Stimulated activated memory B cell treated with anti-CD40 and anti-IgM and Interleukin-4, amounts not matched to agents 10 μg/mL and 1 μg/mL and 100 μg/mL, for 72 hours (primary cell): ENCODE measurements at regions not wholly inside any gene's neighbourhood (a gene's known extent, or its start where the extent isn't known, plus 50 kb on each side); places are given as distances from the start of the nearest gene placed in this dataset.

ENCODE experiments used
- ATAC-seq: fragments of 150-1000 bp; cut with Tn5 transposase; 2 replicates; pipeline ENCODE4 v1.10.0; 2021
- H3K27ac Mint-ChIP-seq: one replicate; pipeline ENCODE4 v1.8.0; 2022; ENCODE audit warnings: mild to moderate bottlenecking, mixed read lengths
- H3K27me3 Mint-ChIP-seq: one replicate; pipeline ENCODE4 v1.8.0; 2022; ENCODE audit warnings: mixed read lengths
- H3K36me3 Mint-ChIP-seq: one replicate; pipeline ENCODE4 v1.8.0; 2022; ENCODE audit warnings: mixed read lengths
- H3K4me1 Mint-ChIP-seq: one replicate; pipeline ENCODE4 v1.8.0; 2022; ENCODE audit warnings: mixed read lengths
- H3K4me3 Mint-ChIP-seq: one replicate; pipeline ENCODE4 v1.8.0; 2022; ENCODE audit warnings: mild to moderate bottlenecking, moderate library complexity, mixed read lengths
- H3K9me3 Mint-ChIP-seq: one replicate; pipeline ENCODE4 v1.8.0; 2022; ENCODE audit warnings: mixed read lengths

DNA sequence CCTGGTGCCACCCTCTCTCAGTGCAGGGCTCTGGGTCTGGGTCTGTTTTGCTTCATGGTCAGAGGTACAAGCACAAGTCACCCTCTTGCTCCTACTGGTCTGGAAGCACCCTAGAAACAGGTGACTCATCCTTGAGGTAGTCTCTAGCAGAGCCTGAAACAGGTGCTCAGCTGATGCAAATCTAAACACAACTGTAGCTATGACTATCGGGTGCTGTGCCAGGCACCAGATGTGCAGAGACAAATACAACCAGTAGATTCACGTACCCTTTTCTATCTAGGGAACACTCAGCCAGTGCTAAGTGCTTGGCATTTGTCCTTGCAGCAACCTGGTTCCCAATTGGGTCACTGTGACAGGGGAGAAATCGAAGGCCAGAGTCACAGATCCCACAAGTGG lies 140.9 kb upstream of the MYCN start:
- Mint-ChIP-seq H3K27ac (no peak overlapping the region), H3K9me3 (no peaks in the 10 kb centered on the region), H3K27me3 (peaks cover 24% of the 10 kb centered on the region), H3K4me3 (no peak overlapping the region), H3K36me3 (no peaks in the 10 kb centered on the region), H3K4me1 (no peaks in the 10 kb centered on the region)
- ATAC-seq, result no peak

DNA sequence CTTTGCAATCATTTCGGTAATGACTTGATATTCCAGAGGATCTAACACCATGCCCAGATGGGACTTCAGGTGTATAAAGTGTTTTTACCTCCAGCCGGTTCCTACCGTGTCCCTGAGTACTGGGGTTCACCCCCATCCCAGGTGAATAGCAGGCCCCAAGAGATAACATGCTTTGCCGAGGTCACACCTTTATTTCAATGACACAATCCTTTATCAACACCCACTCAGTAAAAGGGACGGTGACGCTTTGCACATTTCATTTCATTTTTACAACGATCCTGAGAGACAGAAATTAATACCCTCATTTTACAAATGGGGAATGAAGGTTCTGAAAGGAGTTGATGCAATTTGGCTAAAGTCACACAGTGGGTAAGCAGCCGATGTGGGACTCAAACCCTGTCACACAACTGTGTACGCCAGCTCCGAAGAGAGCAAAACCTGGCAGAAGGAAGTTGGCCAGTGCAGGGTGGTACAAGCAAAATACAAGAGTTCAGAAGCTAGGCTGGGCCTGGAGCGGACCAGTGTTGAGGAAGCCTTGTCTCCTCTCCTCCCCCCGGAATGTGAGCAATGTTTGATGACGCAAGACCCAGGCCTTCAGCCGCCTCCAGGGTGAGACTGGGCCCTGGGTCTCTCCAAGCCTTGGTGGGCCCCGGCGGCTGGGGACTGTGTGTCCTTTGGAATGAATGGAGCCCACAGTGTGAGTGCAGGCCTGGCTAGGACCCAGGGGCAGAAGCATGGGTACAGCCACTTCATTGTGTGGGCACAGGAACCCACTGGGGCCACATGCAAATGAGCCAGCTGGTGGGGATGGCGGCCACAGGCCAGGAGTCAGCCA lies 139.6 kb upstream of the MYCN start:
- Mint-ChIP-seq H3K27me3 (peaks cover 14% of the 10 kb centered on the region), H3K27ac (no peak overlapping the region), H3K9me3 (no peaks in the 10 kb centered on the region), H3K4me1 (no peaks in the 10 kb centered on the region), H3K36me3 (no peaks in the 10 kb centered on the region), H3K4me3 (no peak overlapping the region)
- peak; percentile 13 for ATAC-seq

DNA sequence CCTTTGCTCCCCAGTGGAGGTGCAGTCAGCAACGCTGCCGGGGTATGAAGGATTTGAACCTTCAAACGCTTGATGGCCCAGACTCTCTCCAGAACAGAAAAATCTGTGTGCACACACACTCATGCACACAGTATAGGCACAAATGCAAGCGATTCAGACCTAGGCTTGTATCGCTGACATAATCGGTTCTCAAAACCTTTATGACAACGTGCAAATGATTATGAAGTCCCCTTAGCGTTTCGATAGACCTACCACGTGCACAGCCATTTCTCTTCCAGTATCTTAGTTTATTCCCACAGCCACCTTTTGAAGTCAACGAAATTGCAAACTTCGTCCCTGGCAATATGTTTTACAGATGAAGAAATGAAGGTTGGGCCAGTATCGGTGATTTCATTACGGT lies 138.9 kb upstream of the MYCN start:
- H3K9me3 Mint-ChIP-seq, result no peaks in the 10 kb centered on the region
- H3K36me3 Mint-ChIP-seq, result no peaks in the 10 kb centered on the region
- H3K4me1 Mint-ChIP-seq, result no peaks in the 10 kb centered on the region
- no peak overlapping the region for H3K27ac Mint-ChIP-seq
- peaks cover 10% of the 10 kb centered on the region for H3K27me3 Mint-ChIP-seq
- no peak overlapping the region for H3K4me3 Mint-ChIP-seq
- no peak for ATAC-seq

DNA sequence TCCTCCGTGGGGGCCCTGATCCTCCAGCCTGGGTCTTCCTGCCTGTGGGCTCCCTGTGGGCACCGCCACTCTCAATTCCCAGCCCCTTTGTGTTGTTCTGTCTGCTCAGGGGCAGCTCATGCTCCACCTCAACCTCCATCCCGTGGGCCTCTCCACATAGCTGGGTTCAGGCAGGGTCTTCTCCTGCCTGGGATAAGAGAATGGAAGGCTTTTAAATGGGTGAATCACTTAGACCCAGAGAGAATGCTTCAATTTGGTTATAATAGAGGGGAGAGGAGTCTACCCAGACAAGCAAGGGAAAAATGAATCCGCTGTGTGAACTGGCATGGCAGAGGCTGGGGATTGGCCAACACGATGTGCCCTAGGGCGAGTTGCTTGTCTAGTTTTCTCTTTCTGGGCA lies 138.4 kb upstream of the MYCN start:
- no peaks in the 10 kb centered on the region for H3K9me3 Mint-ChIP-seq
- no peak overlapping the region for H3K27ac Mint-ChIP-seq
- H3K4me1 Mint-ChIP-seq, result no peaks in the 10 kb centered on the region
- no peaks in the 10 kb centered on the region for H3K36me3 Mint-ChIP-seq
- H3K4me3 Mint-ChIP-seq, result no peak overlapping the region
- no peak for ATAC-seq
- H3K27me3 Mint-ChIP-seq, result peaks cover 10% of the 10 kb centered on the region

DNA sequence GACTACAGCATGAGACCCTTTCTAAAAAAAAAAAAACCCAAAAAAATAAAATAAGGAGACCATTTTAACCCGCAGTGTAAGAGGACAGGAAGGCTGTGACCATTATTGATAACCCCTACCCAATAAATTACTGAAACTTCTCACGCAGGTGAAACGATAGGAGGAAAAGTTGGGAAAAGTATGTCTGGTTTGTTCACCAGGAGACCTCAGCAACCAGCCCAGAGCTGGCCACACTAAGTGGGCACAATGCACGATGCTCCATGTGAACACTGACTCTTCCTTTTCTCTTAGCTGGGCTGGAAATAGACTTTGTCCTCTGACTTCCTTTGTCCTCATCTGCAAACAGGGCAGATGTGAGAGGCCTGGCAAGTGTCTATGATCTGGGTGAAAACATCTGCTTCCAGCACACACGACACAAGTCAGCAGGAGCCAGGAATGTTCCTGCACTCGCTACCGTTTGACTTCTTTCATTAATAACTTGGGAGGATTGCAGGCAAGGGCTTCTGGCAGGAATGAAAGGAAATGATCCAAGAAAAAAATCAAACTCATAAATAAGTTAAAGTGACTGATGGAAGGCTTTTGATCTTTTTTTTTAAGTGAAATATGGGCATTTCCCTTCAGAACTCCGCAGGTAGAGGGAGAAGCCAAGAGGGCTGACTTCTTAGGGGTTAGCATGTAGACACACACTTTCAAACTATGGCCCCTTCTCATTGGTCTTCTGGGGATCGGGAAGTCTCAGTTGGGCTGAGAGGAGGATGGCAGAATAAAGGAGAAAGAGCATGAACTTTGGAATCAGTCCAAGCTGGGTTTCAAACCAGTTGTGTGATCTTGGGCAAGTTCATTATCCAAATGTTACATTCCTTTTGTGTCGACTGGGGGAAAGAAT lies 137.4 kb upstream of the MYCN start:
- Mint-ChIP-seq H3K27me3 (peaks cover 4% of the 10 kb centered on the region), H3K27ac (no peak overlapping the region), H3K36me3 (no peaks in the 10 kb centered on the region), H3K4me1 (no peaks in the 10 kb centered on the region), H3K4me3 (no peak overlapping the region), H3K9me3 (no peaks in the 10 kb centered on the region)
- no peak for ATAC-seq

DNA sequence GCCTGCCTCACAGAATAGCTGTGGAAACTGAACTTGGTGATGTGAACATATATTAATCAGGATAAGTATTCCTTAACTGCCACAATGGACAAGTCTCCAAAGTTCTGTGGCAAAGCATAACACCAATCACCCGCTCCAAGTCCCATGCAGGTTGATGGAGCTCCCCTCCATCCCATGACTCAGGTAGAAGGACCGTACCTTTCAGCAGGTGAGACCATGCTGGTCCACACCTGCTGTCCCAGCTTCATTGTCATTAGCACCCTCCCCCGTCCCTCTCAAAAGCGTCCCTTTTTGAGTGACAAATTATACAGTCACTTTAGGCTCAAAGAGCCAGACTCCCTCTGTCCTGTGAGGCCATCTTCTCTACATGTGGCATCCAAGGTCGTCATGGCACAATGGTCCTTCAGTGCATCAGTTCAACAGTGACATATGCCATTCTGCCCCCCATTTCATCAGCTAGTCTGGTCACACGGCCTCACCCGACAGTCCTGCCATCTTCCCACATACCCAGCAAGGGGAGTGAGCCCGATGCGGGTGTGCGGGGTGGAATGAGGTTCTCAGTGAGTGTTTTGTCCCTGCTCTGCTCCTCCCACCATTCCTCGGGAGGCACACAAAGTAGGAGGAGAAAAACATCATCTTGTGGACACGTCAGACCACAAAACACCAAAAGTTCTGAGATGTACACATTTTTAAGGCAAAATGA lies 136.7 kb upstream of the MYCN start:
- no peak overlapping the region for H3K27ac Mint-ChIP-seq
- no peak overlapping the region for H3K4me3 Mint-ChIP-seq
- peaks cover 10% of the 10 kb centered on the region for H3K27me3 Mint-ChIP-seq
- ATAC-seq, result no peak
- H3K36me3 Mint-ChIP-seq, result no peaks in the 10 kb centered on the region
- no peaks in the 10 kb centered on the region for H3K4me1 Mint-ChIP-seq
- H3K9me3 Mint-ChIP-seq, result no peaks in the 10 kb centered on the region

DNA sequence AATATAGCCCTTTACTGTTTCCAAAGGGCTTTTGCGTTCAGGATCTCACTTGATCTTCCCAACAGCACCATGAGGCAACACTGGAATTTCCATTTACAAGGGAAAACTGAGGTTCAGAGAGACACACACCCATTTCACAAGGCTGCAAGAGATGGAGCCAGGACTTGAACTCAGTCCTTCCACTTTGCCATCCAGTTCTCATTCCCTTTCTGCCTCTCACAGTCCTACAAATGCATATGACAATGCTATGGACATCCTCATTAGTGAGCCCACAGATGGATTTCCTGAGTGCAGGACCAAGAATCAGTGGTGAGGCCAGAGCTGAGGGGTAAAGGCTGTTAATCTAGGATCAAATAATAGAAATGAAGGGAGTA lies 136.1 kb upstream of the MYCN start:
- Mint-ChIP-seq H3K9me3 (no peaks in the 10 kb centered on the region), H3K27me3 (peaks cover 10% of the 10 kb centered on the region), H3K4me1 (no peaks in the 10 kb centered on the region), H3K4me3 (no peak overlapping the region), H3K27ac (no peak overlapping the region), H3K36me3 (no peaks in the 10 kb centered on the region)
- no peak for ATAC-seq

DNA sequence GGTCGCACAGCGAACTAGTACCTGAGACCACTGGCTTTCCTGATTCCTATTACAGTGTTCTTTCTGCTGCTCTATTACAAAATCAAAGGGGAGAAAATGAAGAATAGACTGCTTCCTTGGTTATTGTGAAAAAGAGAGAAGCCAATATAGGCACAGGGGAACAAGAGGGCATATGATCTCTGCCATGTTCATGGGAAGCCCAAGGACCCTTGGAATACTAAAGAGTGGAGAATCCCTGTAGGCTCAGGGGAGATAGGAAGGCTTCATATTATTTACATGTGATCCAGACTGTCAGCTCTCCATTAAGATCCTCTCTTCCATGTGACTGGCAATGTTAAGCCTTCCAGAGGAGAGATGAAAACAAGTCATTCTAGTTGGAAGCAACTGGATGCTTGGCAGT lies 135.7 kb upstream of the MYCN start:
- H3K27me3 Mint-ChIP-seq, result peaks cover 10% of the 10 kb centered on the region
- H3K27ac Mint-ChIP-seq, result no peak overlapping the region
- H3K4me3 Mint-ChIP-seq, result no peak overlapping the region
- H3K4me1 Mint-ChIP-seq, result no peaks in the 10 kb centered on the region
- no peaks in the 10 kb centered on the region for H3K9me3 Mint-ChIP-seq
- no peaks in the 10 kb centered on the region for H3K36me3 Mint-ChIP-seq
- ATAC-seq, result no peak

DNA sequence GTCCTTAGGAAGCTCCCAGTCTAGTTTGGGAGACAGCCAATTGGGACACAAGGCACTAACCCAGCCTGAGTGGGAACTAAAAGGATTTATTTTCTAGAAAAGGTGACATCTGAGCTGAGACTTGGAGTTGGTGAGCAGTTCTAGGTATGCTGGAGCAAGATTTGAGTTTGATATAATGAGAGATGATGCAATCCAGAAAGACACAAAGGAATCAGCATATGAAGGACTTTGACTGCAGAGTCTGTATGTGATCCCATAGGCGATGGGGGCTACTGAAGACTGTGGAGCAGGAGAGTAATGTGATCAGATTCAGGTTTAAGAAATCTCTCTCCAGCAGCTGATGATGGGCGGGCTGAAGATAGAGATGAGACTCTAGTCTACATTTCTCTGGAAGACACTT lies 135.1 kb upstream of the MYCN start:
- Mint-ChIP-seq H3K4me3 (no peak overlapping the region), H3K27ac (no peak overlapping the region), H3K36me3 (no peaks in the 10 kb centered on the region), H3K9me3 (no peaks in the 10 kb centered on the region), H3K4me1 (no peaks in the 10 kb centered on the region), H3K27me3 (peaks cover 10% of the 10 kb centered on the region)
- ATAC-seq, result no peak

DNA sequence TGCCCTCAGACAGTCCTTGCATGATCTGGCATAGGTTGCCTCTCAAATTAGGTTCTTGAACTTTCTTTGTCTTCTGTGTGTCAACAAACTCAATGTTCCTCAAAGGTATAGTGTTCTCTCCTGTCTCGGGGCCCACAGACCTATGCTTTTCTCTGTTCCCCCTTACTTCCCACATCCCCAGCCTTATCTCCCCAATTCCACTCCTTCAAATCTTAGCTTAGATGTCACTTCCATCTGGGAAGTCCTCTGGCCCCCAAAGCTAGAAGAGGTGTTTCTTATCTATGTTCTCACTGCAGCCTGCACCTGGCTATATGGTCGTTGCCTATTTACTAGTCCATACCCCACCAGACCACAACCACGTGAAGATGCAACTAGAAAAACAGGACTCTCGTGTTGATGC lies 134.6 kb upstream of the MYCN start:
- no peaks in the 10 kb centered on the region for H3K36me3 Mint-ChIP-seq
- no peak overlapping the region for H3K27ac Mint-ChIP-seq
- H3K4me1 Mint-ChIP-seq, result no peaks in the 10 kb centered on the region
- H3K27me3 Mint-ChIP-seq, result peaks cover 10% of the 10 kb centered on the region
- H3K4me3 Mint-ChIP-seq, result no peak overlapping the region
- no peak for ATAC-seq
- no peaks in the 10 kb centered on the region for H3K9me3 Mint-ChIP-seq

DNA sequence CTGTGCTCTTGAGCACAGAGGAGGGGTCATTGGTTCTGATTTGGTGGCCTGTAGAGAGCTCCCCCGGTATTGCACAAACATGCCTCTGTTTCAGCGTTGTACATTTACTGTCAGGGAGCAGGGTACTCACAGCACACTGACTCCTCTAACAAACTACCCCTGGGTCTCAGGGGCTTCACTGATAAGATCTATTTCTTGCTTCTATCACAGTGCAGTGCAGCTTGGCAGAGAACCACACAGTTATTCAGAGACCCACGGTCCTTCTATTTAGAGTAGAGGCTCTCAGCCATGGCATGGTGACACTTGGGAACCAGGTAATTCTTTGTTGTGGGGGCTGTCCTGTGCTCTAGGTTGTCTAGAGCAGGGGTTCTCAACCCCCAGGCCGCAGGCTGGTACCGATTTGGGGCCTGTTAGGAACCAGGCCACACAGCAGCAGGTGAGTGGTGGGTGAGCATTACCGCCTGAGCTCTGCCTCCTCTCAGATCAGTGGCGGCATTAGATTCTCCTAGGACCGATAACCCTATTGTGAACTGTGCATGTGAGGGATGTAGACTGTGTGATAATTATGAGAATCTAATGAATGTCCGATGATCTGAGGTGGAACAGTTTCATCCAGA lies 133.4 kb upstream of the MYCN start:
- Mint-ChIP-seq H3K4me3 (no peak overlapping the region), H3K27me3 (peaks cover 10% of the 10 kb centered on the region), H3K27ac (no peak overlapping the region), H3K36me3 (no peaks in the 10 kb centered on the region), H3K4me1 (no peaks in the 10 kb centered on the region), H3K9me3 (no peaks in the 10 kb centered on the region)
- no peak for ATAC-seq

DNA sequence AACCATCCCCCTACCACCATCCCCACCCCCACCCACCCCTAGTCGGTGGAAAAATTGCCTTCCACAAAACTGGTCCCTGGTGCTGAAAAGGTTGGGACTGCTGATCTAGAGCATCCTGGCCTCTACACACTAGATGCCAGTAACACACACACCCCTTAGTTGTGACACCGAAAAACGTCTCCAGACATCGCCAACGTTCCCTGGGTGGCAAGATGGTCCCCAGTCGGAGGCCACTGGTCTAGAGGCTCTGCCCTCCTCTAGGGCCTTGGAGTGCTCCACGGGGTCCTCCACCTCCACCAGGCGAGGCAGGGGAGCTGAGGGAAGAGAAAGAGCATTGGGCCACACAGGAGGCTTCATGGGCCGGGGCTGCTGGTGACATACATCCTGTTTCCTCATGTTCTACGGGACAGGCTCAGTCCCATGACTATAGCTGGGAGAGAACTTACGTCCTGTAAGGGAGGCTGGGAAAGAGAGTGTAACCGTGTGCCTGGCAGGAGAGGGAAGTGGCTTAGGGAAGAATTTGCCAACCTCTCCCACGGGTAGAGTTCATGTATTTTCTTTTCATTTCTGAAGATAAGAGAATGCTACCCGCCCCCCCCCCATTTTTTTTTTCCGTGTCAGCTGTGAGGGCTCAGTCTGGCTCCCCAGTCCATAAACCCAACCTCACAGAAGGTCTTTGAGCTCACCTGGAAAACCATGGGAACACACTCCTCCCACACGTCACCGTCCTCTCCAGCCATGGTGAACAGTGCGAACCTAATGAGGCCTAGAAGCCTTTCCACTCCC lies 132.7 kb upstream of the MYCN start:
- Mint-ChIP-seq H3K27me3 (peaks cover 10% of the 10 kb centered on the region), H3K4me1 (no peaks in the 10 kb centered on the region), H3K27ac (no peak overlapping the region), H3K4me3 (no peak overlapping the region), H3K36me3 (no peaks in the 10 kb centered on the region), H3K9me3 (no peaks in the 10 kb centered on the region)
- ATAC-seq, result no peak

DNA sequence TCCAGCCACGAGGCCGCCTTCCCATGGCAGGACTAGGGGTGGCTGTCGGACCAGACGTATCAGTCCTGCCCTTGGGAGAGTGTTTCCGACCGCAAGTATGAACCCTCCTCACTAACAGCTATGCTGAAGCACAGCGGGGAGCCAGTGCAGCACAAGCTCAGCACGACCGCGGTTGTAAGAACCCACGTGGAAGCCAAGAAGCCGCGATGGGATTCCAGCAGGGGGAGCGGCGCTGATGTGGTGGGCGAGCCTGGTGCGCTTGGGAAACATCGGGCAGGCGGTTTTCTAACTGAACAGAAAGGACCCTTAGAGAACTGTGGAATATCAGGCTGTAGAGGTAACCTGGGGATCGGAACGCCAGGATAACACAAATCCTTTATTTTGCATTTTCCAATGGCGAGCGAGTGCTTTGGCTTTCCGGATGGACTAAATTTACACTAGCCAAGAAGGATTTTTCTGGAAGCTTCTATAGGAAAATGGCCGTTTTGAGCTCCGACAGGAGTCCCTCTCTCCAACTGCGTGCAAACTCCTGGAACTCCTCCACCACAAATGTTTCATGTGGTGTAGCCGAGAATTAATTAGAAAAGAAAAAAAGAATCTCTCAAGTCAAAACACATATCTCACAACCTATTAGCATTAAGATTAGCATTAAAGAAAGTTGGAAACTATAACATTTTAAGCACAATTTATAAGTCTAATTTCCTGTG lies 132.0 kb upstream of the MYCN start:
- no peak overlapping the region for H3K27ac Mint-ChIP-seq

DNA sequence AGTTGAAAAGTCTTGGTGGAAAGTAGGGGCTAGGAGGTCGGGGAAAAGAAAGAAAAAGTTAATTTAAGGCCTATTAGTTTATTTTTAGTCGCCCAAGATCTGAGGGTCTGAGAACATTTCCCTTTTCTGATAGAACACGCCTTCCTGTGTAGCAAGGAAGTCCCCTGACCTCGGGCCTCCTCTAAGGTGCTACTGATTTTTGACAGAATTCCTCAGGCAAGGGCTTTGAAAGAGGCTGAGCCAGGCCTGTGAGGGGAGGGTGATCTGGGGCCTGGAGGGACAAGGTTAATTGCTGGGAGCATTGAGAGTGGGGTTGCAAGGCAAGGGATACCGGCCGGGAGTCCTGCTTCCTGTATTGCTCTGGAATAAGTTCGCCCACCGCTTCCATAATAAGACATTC lies 131.4 kb upstream of the MYCN start:
- no peak for ATAC-seq
- Mint-ChIP-seq H3K9me3 (no peaks in the 10 kb centered on the region), H3K27ac (no peak overlapping the region), H3K4me1 (no peaks in the 10 kb centered on the region), H3K36me3 (no peaks in the 10 kb centered on the region), H3K4me3 (no peak overlapping the region), H3K27me3 (peaks cover 16% of the 10 kb centered on the region)

More for the DNA sequence above, 132.0 kb upstream of the MYCN start:
- Mint-ChIP-seq H3K36me3 (no peaks in the 10 kb centered on the region), H3K4me3 (no peak overlapping the region), H3K9me3 (no peaks in the 10 kb centered on the region), H3K4me1 (no peaks in the 10 kb centered on the region), H3K27me3 (peaks cover 10% of the 10 kb centered on the region)
- ATAC-seq, result no peak
